CD4-positive, alpha-beta T cell (primary cell): ENCODE measurements at regions not wholly inside any gene's neighbourhood (a gene's known extent, or its start where the extent isn't known, plus 50 kb on each side); places are given as distances from the start of the nearest gene placed in this dataset.
A peak's percentile ranks its signal among the peaks of the same experiment; 100 is the strongest.

Experiments used
- ATAC-seq: fragments of 200-7000 bp; cut with Tn5 transposase; one replicate; pipeline ENCODE4 v1.10.0; 2022; ENCODE audit warnings: mild to moderate bottlenecking; ENCODE audit not compliant: poor library complexity
- CTCF ChIA-PET: fragments of 350-600 bp; sonication (Branson Sonifier 250); formaldehyde crosslinking; loops from one replicate; lab custom pipeline; 2021; ENCODE audit warnings: antibody characterized with exemption, inconsistent platforms; lab: Charles Lee
- POLR2A ChIA-PET: fragments of 350-600 bp; sonication (Branson Sonifier 250); formaldehyde crosslinking; loops from one replicate; lab custom pipeline; 2021; ENCODE audit warnings: antibody characterized with exemption, inconsistent platforms; lab: Charles Lee
- DNase-seq, 14 experiments: peaks; one replicate each; pipeline ENCODE4 v3.0.0-alpha.2; 2013 to 2020; ENCODE audit warnings: mixed read lengths in 2 of 14
- H3K27ac ChIP-seq, 2 donors: one replicate each; pipeline versions ENCODE4 v1.5.1 to v1.7.0; 2013; ENCODE audit warnings: low read length in 2 of 2, low read depth in 1 of 2, mild to moderate bottlenecking in 1 of 2
- H3K27me3 ChIP-seq, 2 experiments: 1 replicate in 1 of 2; 2 replicates in 1 of 2; pipeline versions ENCODE4 v1.6.1 to v1.7.0; 2013; ENCODE audit warnings: low read length in 2 of 2, control low read depth in 1 of 2, mild to moderate bottlenecking in 1 of 2, moderate library complexity in 1 of 2; ENCODE audit not compliant: insufficient read depth in 2 of 2, control insufficient read depth in 1 of 2
- H3K36me3 ChIP-seq: one replicate; pipeline ENCODE4 v1.6.1; 2013; ENCODE audit warnings: low read length, control low read depth; ENCODE audit not compliant: insufficient read depth
- H3K4me1 ChIP-seq: one replicate; pipeline ENCODE4 v1.6.1; 2013; ENCODE audit warnings: low read length, control low read depth; ENCODE audit not compliant: insufficient read depth
- H3K4me3 ChIP-seq: one replicate; pipeline ENCODE4 v1.5.1; 2013; ENCODE audit warnings: mild to moderate bottlenecking, low read length, moderate library complexity
- H3K9me3 ChIP-seq, 2 experiments: 1 replicate in 1 of 2; 2 replicates in 1 of 2; pipeline versions ENCODE4 v1.6.1 to v1.7.0; 2013; ENCODE audit warnings: low read length in 2 of 2, mild to moderate bottlenecking in 2 of 2, control low read depth in 1 of 2, moderate library complexity in 1 of 2; ENCODE audit not compliant: control insufficient read depth in 1 of 2, insufficient read depth in 1 of 2
- H3K27ac Mint-ChIP-seq: one replicate; pipeline ENCODE4 v1.8.0; 2020; ENCODE audit warnings: mixed read lengths
- H3K27me3 Mint-ChIP-seq: one replicate; pipeline ENCODE4 v1.8.0; 2021; ENCODE audit warnings: mixed read lengths
- H3K36me3 Mint-ChIP-seq: one replicate; pipeline ENCODE4 v1.8.0; 2021; ENCODE audit warnings: low read depth, mixed read lengths
- H3K4me1 Mint-ChIP-seq: one replicate; pipeline ENCODE4 v1.8.0; 2021; ENCODE audit warnings: low read depth, mixed read lengths
- H3K4me3 Mint-ChIP-seq: one replicate; pipeline ENCODE4 v1.8.0; 2020; ENCODE audit warnings: mild to moderate bottlenecking, mixed read lengths
- H3K9me3 Mint-ChIP-seq: one replicate; pipeline ENCODE4 v1.8.0; 2020; ENCODE audit warnings: mixed read lengths
- CTCF ChIP-seq: fragments of 200-600 bp; IDR thresholded peaks from one replicate; pipeline ENCODE4 v1.8.0; 2022; ENCODE audit warnings: antibody characterized with exemption, mild to moderate bottlenecking
- intact Hi-C, 2 experiments: fragments of 100-400 bp; cut with DNase I in 1 of 2; cut with micrococcal nuclease in 1 of 2; formaldehyde crosslinking; loops; one replicate each; pipeline versions ENCODE4 v1.15.1 to v1.9.0; 2023 to 2025; cut with DNase I, micrococcal nuclease

- ATAC-seq, result peak; percentile 97
- Mint-ChIP-seq H3K9me3 (no peaks in the 10 kb centered on the region), H3K4me1 (peaks cover 9% of the 10 kb centered on the region), H3K4me3 (peak overlapping the region; percentile 36), H3K36me3 (no peaks in the 10 kb centered on the region), H3K27me3 (peaks cover 18% of the 10 kb centered on the region), H3K27ac (no peak overlapping the region)
- peak; percentile 70 to 92 (median 82) for DNase-seq
- no peaks in the 10 kb centered on the region for H3K36me3 ChIP-seq
- H3K4me1 ChIP-seq, result peaks cover 9% of the 10 kb centered on the region
- intact Hi-C loops, result loop anchor here (1.0 kb wide), 1 partner anchor 123 kb away; no protein-coding TSS in a partner anchor
- no peak overlapping the region for H3K27ac ChIP-seq
- ChIA-PET CTCF (interaction anchor here (0.6 to 3.2 kb wide), 33 partner anchors 9 to 1729 kb away, joined by 3 to 60 read pairs (median 5); a partner anchor contains a TSS), POLR2A (interaction anchor here (0.6 to 2.3 kb wide), 20 partner anchors 10 to 1083 kb away, joined by 3 to 53 read pairs (median 5); a partner anchor contains a TSS)
- no peaks in the 10 kb centered on the region for H3K9me3 ChIP-seq
- no peak overlapping the region for H3K4me3 ChIP-seq
- peak; percentile 90 for TF ChIP-seq CTCF
- peaks cover 0 to 10% of the 10 kb centered on the region in 2 experiments for H3K27me3 ChIP-seq
Measured at GRCh38 chr6:27772261-27773001, 139.8 kb downstream of the OR2B2 start.

- TF ChIP-seq CTCF, result no peak
- Histone ChIP-seq H3K9me3 (no peaks in the 10 kb centered on the region), H3K4me1 (peaks cover 9% of the 10 kb centered on the region), H3K27ac (no peak overlapping the region), H3K36me3 (no peaks in the 10 kb centered on the region), H3K4me3 (no peak overlapping the region), H3K27me3 (no peaks in the 10 kb centered on the region)
- Mint-ChIP-seq H3K27me3 (peaks cover 13% of the 10 kb centered on the region), H3K27ac (no peak overlapping the region), H3K4me3 (no peak overlapping the region), H3K9me3 (no peaks in the 10 kb centered on the region), H3K4me1 (peaks cover 9% of the 10 kb centered on the region), H3K36me3 (no peaks in the 10 kb centered on the region)
- ATAC-seq (no peak), DNase-seq (no peak)
- intact Hi-C loops, result no loop called here
- POLR2A ChIA-PET, result interaction anchor here (0.5 to 2.3 kb wide), 3 partner anchors 93 to 123 kb away, joined by 3 to 53 read pairs (median 15); a partner anchor contains a TSS
- CTCF ChIA-PET, result interaction anchor here (1.3 to 3.2 kb wide), 7 partner anchors 11 to 594 kb away, joined by 3 to 31 read pairs (median 11); no protein-coding TSS in a partner anchor
Measured at GRCh38 chr6:27771235-27771634, 141.0 kb downstream of the OR2B2 start.

DNA sequence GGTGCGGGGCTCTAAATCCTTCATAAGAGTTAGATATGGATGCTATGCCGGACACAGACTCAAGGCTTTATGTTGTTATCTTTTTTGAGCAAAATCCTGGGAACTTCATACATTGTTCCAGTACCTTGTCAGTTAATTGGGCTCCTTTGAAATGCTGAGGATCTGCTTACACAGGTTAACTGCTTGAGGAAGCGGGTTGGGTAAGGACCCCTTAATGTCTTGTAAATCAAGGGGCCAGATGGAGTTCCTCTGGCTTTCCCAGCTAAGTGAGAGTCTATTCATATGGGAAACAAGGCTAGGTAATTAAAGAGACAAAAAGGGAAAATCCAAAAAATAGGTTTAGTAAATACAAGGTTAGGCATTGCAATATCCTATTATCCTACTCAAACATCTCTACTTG is 141.5 kb downstream of the OR2B2 start:
- H3K36me3 ChIP-seq, result no peaks in the 10 kb centered on the region
- H3K27me3 ChIP-seq, result no peaks in the 10 kb centered on the region
- Mint-ChIP-seq H3K4me3 (no peak overlapping the region), H3K27me3 (peaks cover 14% of the 10 kb centered on the region), H3K9me3 (no peaks in the 10 kb centered on the region), H3K27ac (no peak overlapping the region), H3K36me3 (no peaks in the 10 kb centered on the region), H3K4me1 (peaks cover 9% of the 10 kb centered on the region)
- H3K4me3 ChIP-seq, result no peak overlapping the region
- intact Hi-C loops, result no loop called here
- H3K9me3 ChIP-seq, result no peaks in the 10 kb centered on the region
- no peak overlapping the region for H3K27ac ChIP-seq
- no peak for ATAC-seq
- DNase-seq, result no peak
- no peak for TF ChIP-seq CTCF
- POLR2A ChIA-PET, result interaction anchor here (0.6 to 0.7 kb wide), 2 partner anchors 37 to 120 kb away, joined by 3 to 4 read pairs; a partner anchor contains a TSS
- H3K4me1 ChIP-seq, result peaks cover 9% of the 10 kb centered on the region
- CTCF ChIA-PET, result interaction anchor here (0.6 to 2.6 kb wide), 2 partner anchors 29 to 124 kb away, joined by 3 to 11 read pairs; no protein-coding TSS in a partner anchor
